Body of pancreas (tissue), 4 donors: ENCODE measurements at regions not wholly inside any gene's neighbourhood (a gene's known extent, or its start where the extent isn't known, plus 50 kb on each side); places are given as distances from the start of the nearest gene placed in this dataset.

Experiments used
- ATAC-seq: fragments of 150-250 bp; one replicate; pipeline ENCODE4 v1.9.1; 2016
- DNase-seq, 4 donors: peaks; one replicate each; pipeline ENCODE4 v3.0.0-alpha.2; 2019
- H3K27ac ChIP-seq, 4 donors: fragments of 200-600 bp; sonication (generic); 1 replicate in 3 of 4; 2 replicates in 1 of 4; pipeline versions ENCODE4 v1.5.1 to v1.6.1; 2016 to 2019; ENCODE audit warnings: mild to moderate bottlenecking in 1 of 4, mixed read lengths in 1 of 4, moderate library complexity in 1 of 4
- H3K27me3 ChIP-seq, 2 donors: fragments of 200-600 bp; sonication (generic); one replicate each; pipeline ENCODE4 v1.6.0; 2016; ENCODE audit warnings: mild to moderate bottlenecking in 1 of 2
- H3K36me3 ChIP-seq, 2 donors: fragments of 200-600 bp; sonication (generic); replicated peaks in 1 of 2; 2 replicates each; pipeline ENCODE4 v1.5.1; 2016; ENCODE audit warnings: low read depth in 2 of 2; ENCODE audit not compliant: insufficient read depth in 1 of 2
- H3K4me1 ChIP-seq: fragments of 200-600 bp; sonication (generic); one replicate; pipeline ENCODE4 v1.6.0; 2016
- H3K4me3 ChIP-seq, 2 donors: fragments of 200-600 bp; sonication (generic); 1 replicate in 1 of 2; 2 replicates in 1 of 2; pipeline ENCODE4 v1.5.1; 2016 to 2019
- H3K9me3 ChIP-seq, 3 donors: fragments of 200-600 bp; sonication (generic); 1 replicate in 2 of 3; 2 replicates in 1 of 3; pipeline ENCODE4 v1.5.1; 2016
- CTCF ChIP-seq, 7 experiments: fragments of 450-650 bp in 4 of 7; fragments of 200-600 bp in 3 of 7; sonication (generic) in 3 of 7; IDR thresholded peaks; one replicate each; pipeline ENCODE4 v1.5.1; 2016 to 2019; ENCODE audit warnings: antibody characterized with exemption in 7 of 7
- POLR2A ChIP-seq, 3 donors: fragments of 450-650 bp; IDR thresholded peaks; one replicate each; pipeline ENCODE4 v1.6.1; 2016; ENCODE audit warnings: antibody characterized with exemption in 3 of 3, mild to moderate bottlenecking in 2 of 3
- WGBS, 2 donors: methylation state at CpG; one replicate each; pipeline ENCODE4 v1.1.5; 2017; 5-methylcytosine and 5-hydroxymethylcytosine counted together
- intact Hi-C: fragments of 100-400 bp; cut with DNase I; formaldehyde crosslinking; loops from one replicate; pipeline ENCODE4 v1.15.1; 2023

DNA sequence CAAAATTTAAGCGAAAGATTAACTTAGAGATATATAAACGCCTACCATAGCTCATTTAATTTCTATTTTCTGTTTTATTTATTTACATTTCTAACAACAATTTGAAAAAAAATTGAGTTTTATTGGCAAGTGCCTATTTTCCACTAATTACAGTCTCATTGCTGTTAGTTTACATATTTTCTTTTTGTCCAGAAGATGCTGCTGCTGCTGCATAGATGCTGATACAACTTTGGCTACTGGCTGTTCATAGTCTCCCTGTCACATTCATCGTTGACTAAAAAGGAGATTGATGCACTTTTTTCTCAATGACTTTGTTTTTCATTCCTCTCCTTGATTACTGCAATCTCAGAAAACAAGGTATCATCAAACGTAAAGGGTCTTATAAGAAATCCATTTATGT lies 235.4 kb downstream of the CDH9 start:
- Histone ChIP-seq H3K27ac (no peak overlapping the region), H3K4me1 (no peaks in the 10 kb centered on the region), H3K9me3 (no peaks in the 10 kb centered on the region), H3K36me3 (no peaks in the 10 kb centered on the region), H3K27me3 (no peaks in the 10 kb centered on the region), H3K4me3 (no peak overlapping the region)
- DNase-seq (no peak), ATAC-seq (no peak)
- TF ChIP-seq CTCF (IDR thresholded peaks at IDR 0.05) (no peak), POLR2A (IDR thresholded peaks at IDR 0.05) (no peak)
- WGBS, 2 donors, result 32 to 52% methylated on average over 4 of the region's 4 CpGs
- intact Hi-C loops, result no loop called here

- 75 to 79% methylated on average over 1 of the region's 1 CpG for WGBS, 2 donors
These were observed 247.0 kb downstream of the CDH9 start for GRCh38 chr5:26791433-26791832.

DNA sequence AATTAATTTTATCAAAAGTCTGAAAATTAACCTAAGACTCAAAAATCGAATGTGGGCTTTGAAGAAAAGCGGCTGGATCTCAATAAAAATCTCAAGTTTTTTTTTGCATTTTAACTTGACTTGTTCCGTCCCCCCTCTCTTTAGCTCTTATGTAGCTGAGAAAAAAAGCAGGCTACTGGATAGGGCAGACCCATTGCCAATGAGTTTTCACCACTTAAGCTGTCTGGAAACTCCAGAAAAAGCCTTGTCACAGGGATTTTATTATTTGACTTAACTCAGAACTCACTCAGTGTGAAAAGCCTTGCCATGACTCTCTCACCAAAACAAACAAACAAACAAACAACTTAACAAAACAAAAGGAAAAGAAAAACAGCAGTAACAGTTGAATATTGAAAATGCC lies 247.4 kb downstream of the CDH9 start:
- H3K27me3 ChIP-seq, result no peaks in the 10 kb centered on the region
- DNase-seq (no peak), ATAC-seq (no peak)
- 35 to 39% methylated on average over 3 of the region's 3 CpGs for WGBS, 2 donors
- no peak overlapping the region for H3K4me3 ChIP-seq
- H3K4me1 ChIP-seq, result no peaks in the 10 kb centered on the region
- no peaks in the 10 kb centered on the region for H3K36me3 ChIP-seq
- H3K9me3 ChIP-seq, result no peaks in the 10 kb centered on the region
- intact Hi-C loops, result no loop called here
- TF ChIP-seq CTCF (IDR thresholded peaks at IDR 0.05) (no peak), POLR2A (IDR thresholded peaks at IDR 0.05) (no peak)
- no peak overlapping the region for H3K27ac ChIP-seq

More at GRCh38 chr5:26791433-26791832, 247.0 kb downstream of the CDH9 start:
- intact Hi-C loops, result no loop called here
- DNase-seq (no peak), ATAC-seq (no peak)
- H3K27me3 ChIP-seq, result no peaks in the 10 kb centered on the region
- no peak overlapping the region for H3K27ac ChIP-seq
- H3K4me1 ChIP-seq, result no peaks in the 10 kb centered on the region
- H3K36me3 ChIP-seq, result no peaks in the 10 kb centered on the region
- TF ChIP-seq CTCF (IDR thresholded peaks at IDR 0.05), result no peak
- no peak for TF ChIP-seq POLR2A (IDR thresholded peaks at IDR 0.05)
- H3K9me3 ChIP-seq, result no peaks in the 10 kb centered on the region
- no peak overlapping the region for H3K4me3 ChIP-seq

- intact Hi-C loops, result no loop called here
- DNase-seq, result no peak
- H3K27ac ChIP-seq, result no peak overlapping the region
- H3K27me3 ChIP-seq, result no peaks in the 10 kb centered on the region
- ATAC-seq, result no peak
- H3K4me3 ChIP-seq, result no peak overlapping the region
- WGBS, 2 donors, result 46 to 50% methylated on average over 3 of the region's 3 CpGs
- H3K9me3 ChIP-seq, result no peaks in the 10 kb centered on the region
- no peaks in the 10 kb centered on the region for H3K4me1 ChIP-seq
- no peaks in the 10 kb centered on the region for H3K36me3 ChIP-seq
- no peak for TF ChIP-seq POLR2A (IDR thresholded peaks at IDR 0.05)
These were observed 275.2 kb downstream of the CDH9 start for GRCh38 chr5:26763215-26763614.

GRCh38 chr5:26761446-26761845 lies 276.9 kb downstream of the CDH9 start:
- DNase-seq (no peak), ATAC-seq (no peak)
- intact Hi-C loops, result no loop called here

More at GRCh38 chr5:26761446-26761845, 276.9 kb downstream of the CDH9 start:
- TF ChIP-seq POLR2A (IDR thresholded peaks at IDR 0.05) (no peak), CTCF (IDR thresholded peaks at IDR 0.05) (no peak)
- 69 to 82% methylated on average over 4 of the region's 4 CpGs for WGBS, 2 donors
- no peaks in the 10 kb centered on the region for H3K27me3 ChIP-seq
- H3K4me1 ChIP-seq, result no peaks in the 10 kb centered on the region
- H3K4me3 ChIP-seq, result no peak overlapping the region
- no peaks in the 10 kb centered on the region for H3K9me3 ChIP-seq
- no peaks in the 10 kb centered on the region for H3K36me3 ChIP-seq
- no peak overlapping the region for H3K27ac ChIP-seq
